Neural progenitor cell (in vitro differentiated cells): ENCODE measurements at regions not wholly inside any gene's neighbourhood (a gene's known extent, or its start where the extent isn't known, plus 50 kb on each side); places are given as distances from the start of the nearest gene placed in this dataset.
A peak's percentile ranks its signal among the peaks of the same experiment; 100 is the strongest.

Experiments used
- DNase-seq: peaks from one replicate; pipeline ENCODE4 v3.0.0-alpha.2; 2016; ENCODE audit warnings: low spot score
- H2AFZ ChIP-seq: fragments of 200-600 bp; sonication (generic); replicated peaks from 2 replicates; pipeline ENCODE4 v1.6.1; 2016; ENCODE audit warnings: antibody characterized with exemption
- H3F3A ChIP-seq: fragments of 200-600 bp; sonication (generic); 2 replicates; pipeline ENCODE4 v1.6.1; 2016; ENCODE audit warnings: antibody characterized with exemption, low read depth
- H3K27ac ChIP-seq: fragments of 200-600 bp; sonication (generic); 2 replicates; pipeline ENCODE4 v1.5.1; 2016; ENCODE audit warnings: mild to moderate bottlenecking
- H3K27me3 ChIP-seq: fragments of 200-600 bp; sonication (generic); 2 replicates; pipeline ENCODE4 v1.6.1; 2016; ENCODE audit warnings: mild to moderate bottlenecking, moderate library complexity
- H3K36me3 ChIP-seq: fragments of 200-600 bp; sonication (generic); 2 replicates; pipeline ENCODE4 v1.5.1; 2016
- H3K4me1 ChIP-seq: fragments of 200-600 bp; sonication (generic); 2 replicates; pipeline ENCODE4 v1.6.1; 2016; ENCODE audit warnings: mixed run types
- H3K4me2 ChIP-seq: fragments of 200-600 bp; sonication (generic); 2 replicates; pipeline ENCODE4 v1.6.1; 2016
- H3K4me3 ChIP-seq: fragments of 200-600 bp; sonication (generic); 2 replicates; pipeline ENCODE4 v1.5.1; 2016
- H3K79me2 ChIP-seq: fragments of 200-600 bp; sonication (generic); 2 replicates; pipeline ENCODE4 v1.6.1; 2016; ENCODE audit warnings: low read depth
- H3K9ac ChIP-seq: fragments of 200-600 bp; sonication (generic); 2 replicates; pipeline ENCODE4 v1.6.1; 2016
- H3K9me3 ChIP-seq: fragments of 200-600 bp; sonication (generic); 2 replicates; pipeline ENCODE4 v1.5.1; 2016; ENCODE audit warnings: low read depth
- H4K20me1 ChIP-seq: fragments of 200-600 bp; sonication (generic); 2 replicates; pipeline ENCODE4 v1.6.1; 2016; ENCODE audit warnings: low read depth
- H3K27ac Mint-ChIP-seq: 3 replicates; pipeline ENCODE4 v1.8.0; 2021; ENCODE audit warnings: mixed read lengths
- H3K27me3 Mint-ChIP-seq: 2 replicates; pipeline ENCODE4 v1.8.0; 2022; ENCODE audit warnings: low read depth, mild to moderate bottlenecking, inconsistent platforms, moderate library complexity, mixed read lengths; ENCODE audit not compliant: insufficient read depth
- H3K36me3 Mint-ChIP-seq: 3 replicates; pipeline ENCODE4 v1.8.0; 2021; ENCODE audit warnings: mixed read lengths
- H3K4me1 Mint-ChIP-seq: 3 replicates; pipeline ENCODE4 v1.8.0; 2021; ENCODE audit warnings: mixed read lengths
- H3K4me3 Mint-ChIP-seq: 3 replicates; pipeline ENCODE4 v1.8.0; 2021; ENCODE audit warnings: mild to moderate bottlenecking, moderate library complexity, mixed read lengths
- H3K9me3 Mint-ChIP-seq: 3 replicates; pipeline ENCODE4 v1.8.0; 2020; ENCODE audit warnings: mixed read lengths
- CTCF ChIP-seq: fragments of 200-600 bp; sonication (generic); IDR thresholded peaks from 2 replicates; pipeline ENCODE4 v1.5.1; 2017; ENCODE audit warnings: antibody characterized with exemption, mild to moderate bottlenecking
- EZH2 ChIP-seq: fragments of 200-600 bp; sonication (generic); IDR thresholded peaks from 2 replicates; pipeline ENCODE4 v1.6.1; 2017; ENCODE audit warnings: antibody characterized with exemption, mild to moderate bottlenecking, moderate library complexity
- EZH2phosphoT487 ChIP-seq: fragments of 200-600 bp; sonication (generic); IDR thresholded peaks from 2 replicates; pipeline ENCODE4 v1.6.1; 2017; ENCODE audit warnings: antibody characterized with exemption

- Histone ChIP-seq H3F3A (peaks cover 44% of the 10 kb centered on the region), H3K4me1 (peaks cover 64% of the 10 kb centered on the region), H4K20me1 (no peaks in the 10 kb centered on the region), H3K36me3 (no peaks in the 10 kb centered on the region), H3K4me2 (no peak overlapping the region), H3K4me3 (no peak overlapping the region), H3K27me3 (no peaks in the 10 kb centered on the region), H3K9ac (no peak overlapping the region), H3K27ac (no peak overlapping the region), H2AFZ (no peak overlapping the region), H3K79me2 (no peaks in the 10 kb centered on the region), H3K9me3 (no peaks in the 10 kb centered on the region)
- no peak for TF ChIP-seq EZH2phosphoT487
- TF ChIP-seq EZH2, result no peak
- TF ChIP-seq CTCF, result no peak
- Mint-ChIP-seq H3K4me3 (no peak overlapping the region), H3K4me1 (peaks cover 30% of the 10 kb centered on the region), H3K27me3 (no peaks in the 10 kb centered on the region), H3K36me3 (no peaks in the 10 kb centered on the region), H3K9me3 (no peaks in the 10 kb centered on the region), H3K27ac (no peak overlapping the region)
- no peak for DNase-seq
Observed at GRCh38 chr2:221914334-221914880, 342.3 kb upstream of the EPHA4 start.

GRCh38 chr2:221911890-221912289 lies 339.8 kb upstream of the EPHA4 start:
- Histone ChIP-seq H3K9ac (no peak overlapping the region), H3K36me3 (no peaks in the 10 kb centered on the region), H3K79me2 (no peaks in the 10 kb centered on the region), H3K4me3 (peak overlapping the region; percentile 7), H3K27ac (peak overlapping the region; percentile 88), H3F3A (peaks cover 44% of the 10 kb centered on the region), H3K4me1 (peaks cover 62% of the 10 kb centered on the region), H3K9me3 (no peaks in the 10 kb centered on the region), H3K4me2 (peak overlapping the region; percentile 45), H4K20me1 (no peaks in the 10 kb centered on the region), H2AFZ (no peak overlapping the region), H3K27me3 (no peaks in the 10 kb centered on the region)
- Mint-ChIP-seq H3K9me3 (no peaks in the 10 kb centered on the region), H3K27ac (no peak overlapping the region), H3K27me3 (no peaks in the 10 kb centered on the region), H3K36me3 (no peaks in the 10 kb centered on the region), H3K4me1 (peaks cover 30% of the 10 kb centered on the region), H3K4me3 (no peak overlapping the region)
- TF ChIP-seq EZH2 (no peak), CTCF (no peak), EZH2phosphoT487 (peak; percentile 83)
- peak; percentile 88 for DNase-seq

GRCh38 chr2:221911321-221911720 lies 339.2 kb upstream of the EPHA4 start:
- TF ChIP-seq CTCF, result no peak
- no peak for TF ChIP-seq EZH2
- no peak for TF ChIP-seq EZH2phosphoT487
- no peaks in the 10 kb centered on the region for H3K9me3 Mint-ChIP-seq
- Histone ChIP-seq H3K27me3 (no peaks in the 10 kb centered on the region), H3K4me3 (no peak overlapping the region), H3K27ac (peak overlapping the region; percentile 88), H3K9me3 (no peaks in the 10 kb centered on the region), H3K9ac (no peak overlapping the region), H2AFZ (no peak overlapping the region), H3F3A (peaks cover 44% of the 10 kb centered on the region), H4K20me1 (no peaks in the 10 kb centered on the region), H3K4me2 (peak overlapping the region; percentile 45), H3K79me2 (no peaks in the 10 kb centered on the region), H3K36me3 (no peaks in the 10 kb centered on the region), H3K4me1 (peaks cover 59% of the 10 kb centered on the region)
- no peaks in the 10 kb centered on the region for H3K36me3 Mint-ChIP-seq
- no peak overlapping the region for H3K4me3 Mint-ChIP-seq
- H3K27ac Mint-ChIP-seq, result no peak overlapping the region
- H3K27me3 Mint-ChIP-seq, result no peaks in the 10 kb centered on the region
- peak; percentile 44 for DNase-seq
- peaks cover 30% of the 10 kb centered on the region for H3K4me1 Mint-ChIP-seq
